ENCODE measurements at regions not wholly inside any gene's neighbourhood (a gene's known extent, or its start where the extent isn't known, plus 50 kb on each side); places are given as distances from the start of the nearest gene placed in this dataset.

- DNase-seq (ENCODE audit: low read depth in 4 of 4, low spot score in 3 of 4), result no peak
Measured at GRCh38 chr16:85971902-85972638, 73.1 kb downstream of the IRF8 start.

GRCh38 chr16:85974428-85975375 lies 75.7 kb downstream of the IRF8 start:
- no peak for DNase-seq (ENCODE audit: low read depth in 4 of 4, low spot score in 3 of 4)

- no peak for DNase-seq (ENCODE audit: low read depth in 4 of 4, low spot score in 3 of 4)
Measured at GRCh38 chr16:85975451-85975981, 76.6 kb downstream of the IRF8 start.

GRCh38 chr16:85978291-85978775 lies 79.4 kb downstream of the IRF8 start:
- DNase-seq (ENCODE audit: low read depth in 4 of 4, low spot score in 3 of 4), result no peak

- no peak for DNase-seq (ENCODE audit: low read depth in 4 of 4, low spot score in 3 of 4)
Measured at GRCh38 chr16:85978976-85979375, 80.0 kb downstream of the IRF8 start.

- DNase-seq (ENCODE audit: low read depth in 4 of 4, low spot score in 3 of 4), result no peak
Measured at GRCh38 chr16:85979605-85980004, 80.6 kb downstream of the IRF8 start.

- no peak for DNase-seq (ENCODE audit: low read depth in 4 of 4, low spot score in 3 of 4)
Measured at GRCh38 chr16:85980686-85981085, 81.7 kb downstream of the IRF8 start.

- DNase-seq (ENCODE audit: low read depth in 4 of 4, low spot score in 3 of 4), result no peak
Measured at GRCh38 chr16:85981826-85982562, 83.0 kb downstream of the IRF8 start.

- no peak for DNase-seq (ENCODE audit: low read depth in 4 of 4, low spot score in 3 of 4)
Measured at GRCh38 chr16:85982563-85982939, 83.6 kb downstream of the IRF8 start.

GRCh38 chr16:85983064-85983463 lies 84.1 kb downstream of the IRF8 start:
- no peak for DNase-seq (ENCODE audit: low read depth in 4 of 4, low spot score in 3 of 4)

- no peak for DNase-seq (ENCODE audit: low read depth in 4 of 4, low spot score in 3 of 4)
Measured at GRCh38 chr16:85983606-85984230, 84.8 kb downstream of the IRF8 start.

- no peak for DNase-seq (ENCODE audit: low read depth in 4 of 4, low spot score in 3 of 4)
Measured at GRCh38 chr16:85984231-85984880, 85.4 kb downstream of the IRF8 start.

GRCh38 chr16:85984947-85985451 lies 86.0 kb downstream of the IRF8 start:
- DNase-seq (ENCODE audit: low read depth in 4 of 4, low spot score in 3 of 4), result no peak

- DNase-seq (ENCODE audit: low read depth in 4 of 4, low spot score in 3 of 4), result no peak
Measured at GRCh38 chr16:85986931-85987749, 88.2 kb downstream of the IRF8 start.

GRCh38 chr16:85987750-85988078 lies 88.8 kb downstream of the IRF8 start:
- DNase-seq (ENCODE audit: low read depth in 4 of 4, low spot score in 3 of 4), result no peak

GRCh38 chr16:85988306-85988705 lies 89.3 kb downstream of the IRF8 start:
- DNase-seq (ENCODE audit: low read depth in 4 of 4, low spot score in 3 of 4), result no peak

- DNase-seq (ENCODE audit: low read depth in 4 of 4, low spot score in 3 of 4), result no peak
Measured at GRCh38 chr16:85988723-85989313, 89.9 kb downstream of the IRF8 start.

- DNase-seq (ENCODE audit: low read depth in 4 of 4, low spot score in 3 of 4), result no peak
Measured at GRCh38 chr16:85989376-85989775, 90.4 kb downstream of the IRF8 start.
